ENCODE measurements at regions not wholly inside any gene's neighbourhood (a gene's known extent, or its start where the extent isn't known, plus 50 kb on each side); places are given as distances from the start of the nearest gene placed in this dataset.

GRCh38 chr13:32936716-32937115 lies 79.5 kb upstream of the KL start:
- TF ChIP-seq CTCF (IDR thresholded peaks at IDR 0.05; ENCODE audit: insufficient read depth, low read length, poor library complexity, severe bottlenecking) = no peak
- H3K4me3 ChIP-seq (replicated peaks; ENCODE audit: low read depth, low read length) = no peak overlapping the region
- no peaks in the 10 kb centered on the region for H3K27me3 ChIP-seq (replicated peaks; ENCODE audit: control insufficient read depth, insufficient read depth, low read length)
- no peak for DNase-seq (ENCODE audit: extremely low read depth, insufficient read length)
- H3K36me3 ChIP-seq (ENCODE audit: control insufficient read depth, insufficient read depth, low read length) = no peaks in the 10 kb centered on the region

- H3K27me3 ChIP-seq (replicated peaks; ENCODE audit: control insufficient read depth, insufficient read depth, low read length) = no peaks in the 10 kb centered on the region
- TF ChIP-seq CTCF (IDR thresholded peaks at IDR 0.05; ENCODE audit: insufficient read depth, low read length, poor library complexity, severe bottlenecking) = no peak
- no peak overlapping the region for H3K4me3 ChIP-seq (replicated peaks; ENCODE audit: low read depth, low read length)
- DNase-seq (ENCODE audit: extremely low read depth, insufficient read length) = no peak
- no peaks in the 10 kb centered on the region for H3K36me3 ChIP-seq (ENCODE audit: control insufficient read depth, insufficient read depth, low read length)
These were observed 77.9 kb upstream of the KL start for GRCh38 chr13:32938314-32938713.

- no peak for TF ChIP-seq CTCF (IDR thresholded peaks at IDR 0.05; ENCODE audit: insufficient read depth, low read length, poor library complexity, severe bottlenecking)
- DNase-seq (ENCODE audit: extremely low read depth, insufficient read length) = no peak
- Histone ChIP-seq H3K4me3 (replicated peaks; ENCODE audit: low read depth, low read length) (no peak overlapping the region), H3K36me3 (ENCODE audit: control insufficient read depth, insufficient read depth, low read length) (no peaks in the 10 kb centered on the region), H3K27me3 (replicated peaks; ENCODE audit: control insufficient read depth, insufficient read depth, low read length) (no peaks in the 10 kb centered on the region)
These were observed 77.3 kb upstream of the KL start for GRCh38 chr13:32938907-32939306.

DNA sequence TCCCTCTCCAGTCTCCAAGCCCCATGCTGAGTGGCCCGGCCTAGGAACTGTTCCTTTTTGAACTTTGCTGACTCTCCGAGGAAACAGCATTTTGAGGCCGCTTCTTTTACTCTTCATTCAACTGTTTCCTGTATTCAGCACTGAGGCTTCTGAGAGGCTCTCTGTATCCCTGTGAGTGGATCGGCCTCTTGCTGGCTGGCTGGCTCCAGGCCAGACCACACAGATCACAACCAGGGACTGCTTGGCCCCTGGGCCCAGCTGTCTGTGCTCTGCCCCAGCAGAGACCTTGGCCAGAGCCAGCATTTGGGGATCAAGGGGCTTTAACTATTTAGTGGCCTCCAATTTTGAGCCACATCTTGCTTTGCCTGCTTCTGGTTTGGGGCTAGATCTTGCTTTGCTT lies 75.6 kb upstream of the KL start:
- Histone ChIP-seq H3K36me3 (ENCODE audit: control insufficient read depth, insufficient read depth, low read length) (no peaks in the 10 kb centered on the region), H3K4me3 (replicated peaks; ENCODE audit: low read depth, low read length) (no peak overlapping the region), H3K27me3 (replicated peaks; ENCODE audit: control insufficient read depth, insufficient read depth, low read length) (no peaks in the 10 kb centered on the region)
- TF ChIP-seq CTCF (IDR thresholded peaks at IDR 0.05; ENCODE audit: insufficient read depth, low read length, poor library complexity, severe bottlenecking) = no peak
- DNase-seq (ENCODE audit: extremely low read depth, insufficient read length) = no peak

GRCh38 chr13:32941368-32941767 lies 74.9 kb upstream of the KL start:
- no peak overlapping the region for H3K4me3 ChIP-seq (replicated peaks; ENCODE audit: low read depth, low read length)
- TF ChIP-seq CTCF (IDR thresholded peaks at IDR 0.05; ENCODE audit: insufficient read depth, low read length, poor library complexity, severe bottlenecking) = no peak
- no peak for DNase-seq (ENCODE audit: extremely low read depth, insufficient read length)
- no peaks in the 10 kb centered on the region for H3K27me3 ChIP-seq (replicated peaks; ENCODE audit: control insufficient read depth, insufficient read depth, low read length)
- H3K36me3 ChIP-seq (ENCODE audit: control insufficient read depth, insufficient read depth, low read length) = no peaks in the 10 kb centered on the region

DNA sequence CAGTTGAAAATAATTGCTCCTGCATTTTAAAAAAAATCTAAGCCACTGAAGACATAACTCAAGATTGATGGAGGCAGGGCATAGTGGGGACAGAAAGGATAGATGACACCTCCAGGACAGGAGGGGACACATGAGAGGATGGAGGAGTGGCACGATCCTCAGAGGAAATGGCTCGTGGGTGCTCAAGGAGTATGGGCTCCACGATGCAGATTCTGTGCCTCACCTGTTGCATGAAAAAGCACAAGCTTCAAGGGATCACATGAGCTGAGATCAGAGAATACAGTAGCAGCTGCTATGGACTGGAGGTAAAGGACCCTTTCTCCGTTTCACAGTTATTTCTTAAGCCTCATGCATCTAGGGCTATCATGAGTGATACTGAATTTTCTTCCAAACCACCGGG lies 69.7 kb upstream of the KL start:
- H3K36me3 ChIP-seq (ENCODE audit: control insufficient read depth, insufficient read depth, low read length) = no peaks in the 10 kb centered on the region
- DNase-seq (ENCODE audit: extremely low read depth, insufficient read length) = no peak
- no peak for TF ChIP-seq CTCF (IDR thresholded peaks at IDR 0.05; ENCODE audit: insufficient read depth, low read length, poor library complexity, severe bottlenecking)
- H3K4me3 ChIP-seq (replicated peaks; ENCODE audit: low read depth, low read length) = no peak overlapping the region
- H3K27me3 ChIP-seq (replicated peaks; ENCODE audit: control insufficient read depth, insufficient read depth, low read length) = no peaks in the 10 kb centered on the region; the same call in 1 of the 2 replicates
